Nephron progenitor cell (in vitro differentiated cells): ENCODE measurements at regions not wholly inside any gene's neighbourhood (a gene's known extent, or its start where the extent isn't known, plus 50 kb on each side); places are given as distances from the start of the nearest gene placed in this dataset.

Experiments used
- DNase-seq: peaks from one replicate; pipeline ENCODE4 v3.0.0; 2021
- H3K27ac Mint-ChIP-seq: 2 replicates; pipeline ENCODE4 v1.8.0; 2021; ENCODE audit warnings: mild to moderate bottlenecking, moderate library complexity, mixed read lengths
- H3K27me3 Mint-ChIP-seq: 2 replicates; pipeline ENCODE4 v1.8.0; 2021; ENCODE audit warnings: mild to moderate bottlenecking, low read depth, mixed read lengths; ENCODE audit not compliant: poor library complexity
- H3K36me3 Mint-ChIP-seq: 2 replicates; pipeline ENCODE4 v1.8.0; 2021; ENCODE audit warnings: low read depth, mixed read lengths
- H3K4me1 Mint-ChIP-seq: 2 replicates; pipeline ENCODE4 v1.8.0; 2021; ENCODE audit warnings: mixed read lengths
- H3K4me3 Mint-ChIP-seq: 2 replicates; pipeline ENCODE4 v1.8.0; 2021; ENCODE audit warnings: mild to moderate bottlenecking, moderate library complexity, mixed read lengths
- H3K9me3 Mint-ChIP-seq: 2 replicates; pipeline ENCODE4 v1.8.0; 2021; ENCODE audit warnings: mild to moderate bottlenecking, moderate library complexity, mixed read lengths
- CTCF ChIP-seq: fragments of 200-600 bp; sonication (generic); IDR thresholded peaks from 2 replicates; pipeline ENCODE4 v1.5.0; 2021; ENCODE audit warnings: antibody characterized with exemption

DNA sequence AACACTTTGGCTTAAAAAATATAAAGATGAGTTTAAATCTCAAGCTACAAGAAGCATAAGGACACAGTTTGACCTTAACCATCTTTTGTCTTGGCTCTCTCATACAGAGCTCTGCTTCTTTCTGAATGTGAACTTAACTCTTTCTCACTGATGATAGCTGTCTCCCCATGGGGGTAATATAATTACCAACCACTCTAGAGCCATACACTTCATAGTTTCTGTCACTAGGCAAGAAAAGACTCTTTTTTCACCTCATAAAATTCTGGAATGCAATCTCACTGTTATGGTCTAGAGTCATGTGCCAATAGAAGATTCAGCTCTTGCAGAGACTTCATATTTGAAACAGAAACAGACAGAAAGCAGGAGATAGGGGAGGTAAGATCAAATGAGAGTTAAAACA lies 481.7 kb upstream of the AGA start:
- no peak for DNase-seq
- no peak for TF ChIP-seq CTCF
- Mint-ChIP-seq H3K4me3 (no peak overlapping the region), H3K27me3 (no peaks in the 10 kb centered on the region), H3K36me3 (no peaks in the 10 kb centered on the region), H3K4me1 (no peaks in the 10 kb centered on the region), H3K9me3 (peaks cover 15% of the 10 kb centered on the region), H3K27ac (no peak overlapping the region)

DNA sequence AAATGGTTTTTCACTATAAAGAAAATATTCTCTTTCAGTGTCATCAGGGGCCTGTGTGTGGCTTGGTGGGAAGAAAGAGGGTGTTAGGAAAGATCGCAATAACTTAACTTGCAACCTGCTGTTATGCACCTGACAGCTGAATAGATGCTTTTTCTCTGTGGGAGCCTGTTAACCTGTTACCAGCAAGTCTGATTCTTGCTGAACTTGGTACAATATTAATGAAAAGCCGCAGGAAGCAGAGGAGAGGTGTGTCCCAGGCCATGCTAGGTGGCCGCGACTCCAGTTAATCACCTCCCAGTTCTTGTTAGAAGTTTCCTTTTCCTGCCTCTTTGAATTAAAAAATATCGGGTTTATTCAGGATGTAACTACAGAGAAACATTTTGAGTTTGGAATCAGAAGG lies 494.8 kb upstream of the AGA start:
- Mint-ChIP-seq H3K36me3 (no peaks in the 10 kb centered on the region), H3K4me1 (no peaks in the 10 kb centered on the region), H3K9me3 (peaks cover 12% of the 10 kb centered on the region), H3K4me3 (no peak overlapping the region), H3K27me3 (no peaks in the 10 kb centered on the region), H3K27ac (no peak overlapping the region)
- no peak for DNase-seq
- no peak for TF ChIP-seq CTCF

GRCh38 chr4:177938226-177938625 lies 496.0 kb upstream of the AGA start:
- no peak for DNase-seq
- Mint-ChIP-seq H3K27me3 (peaks cover 5% of the 10 kb centered on the region), H3K36me3 (no peaks in the 10 kb centered on the region), H3K27ac (no peak overlapping the region), H3K4me3 (no peak overlapping the region), H3K9me3 (peaks cover 12% of the 10 kb centered on the region), H3K4me1 (no peaks in the 10 kb centered on the region)
- no peak for TF ChIP-seq CTCF

GRCh38 chr4:177945268-177945667 lies 503.0 kb upstream of the AGA start:
- Mint-ChIP-seq H3K9me3 (no peaks in the 10 kb centered on the region), H3K4me3 (no peak overlapping the region)
- no peak for TF ChIP-seq CTCF

DNA sequence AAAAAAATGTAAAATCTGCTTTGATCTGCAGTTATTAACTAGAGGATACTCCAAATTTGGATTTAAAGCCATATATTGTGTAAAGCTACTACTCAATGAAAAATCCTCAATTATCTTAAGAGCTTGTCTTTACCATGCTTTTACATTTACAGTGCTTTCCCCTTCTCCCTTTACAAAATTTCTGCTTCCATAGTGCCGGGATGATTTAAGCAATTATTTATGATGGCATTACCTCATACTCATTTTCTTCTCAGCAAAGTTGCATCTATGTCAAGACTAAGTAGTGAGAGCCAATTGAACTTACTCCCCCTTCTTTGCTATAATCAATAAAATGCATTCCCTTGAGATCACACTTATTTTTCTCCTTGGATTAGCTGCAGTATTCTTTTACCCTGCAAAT lies 505.4 kb upstream of the AGA start:
- Mint-ChIP-seq H3K27me3 (peaks cover 3% of the 10 kb centered on the region), H3K27ac (no peak overlapping the region), H3K4me1 (peaks cover 20% of the 10 kb centered on the region), H3K9me3 (no peaks in the 10 kb centered on the region), H3K4me3 (no peak overlapping the region), H3K36me3 (no peaks in the 10 kb centered on the region)
- TF ChIP-seq CTCF, result no peak
- DNase-seq, result no peak

More at GRCh38 chr4:177945268-177945667, 503.0 kb upstream of the AGA start:
- no peak for DNase-seq
- no peaks in the 10 kb centered on the region for H3K36me3 Mint-ChIP-seq
- H3K4me1 Mint-ChIP-seq, result peaks cover 20% of the 10 kb centered on the region
- peaks cover 5% of the 10 kb centered on the region for H3K27me3 Mint-ChIP-seq
- peak overlapping the region; percentile 66 for H3K27ac Mint-ChIP-seq

GRCh38 chr4:177948853-177949252 lies 506.6 kb upstream of the AGA start:
- Mint-ChIP-seq H3K27ac (no peak overlapping the region), H3K4me3 (no peak overlapping the region), H3K27me3 (no peaks in the 10 kb centered on the region), H3K36me3 (no peaks in the 10 kb centered on the region), H3K4me1 (peaks cover 20% of the 10 kb centered on the region), H3K9me3 (no peaks in the 10 kb centered on the region)
- no peak for DNase-seq
- no peak for TF ChIP-seq CTCF
